NCI-H146 treated with DMSO at 0.1 percent for 48 hours (cell line): ENCODE measurements at regions not wholly inside any gene's neighbourhood (a gene's known extent, or its start where the extent isn't known, plus 50 kb on each side); places are given as distances from the start of the nearest gene placed in this dataset.

ENCODE experiments used
- DNase-seq: peaks from one replicate; lab custom pipeline; 2025; ENCODE audit not compliant: unreplicated experiment; lab: John Stamatoyannopoulos, UW

GRCh38 chr21:16071761-16072160 lies 342.0 kb downstream of the USP25 start:
- DNase-seq, result no peak

GRCh38 chr21:16072221-16072620 lies 342.4 kb downstream of the USP25 start:
- DNase-seq, result no peak

- DNase-seq, result no peak
Measured at GRCh38 chr21:16072737-16073136, 343.0 kb downstream of the USP25 start.

- DNase-seq, result no peak
Measured at GRCh38 chr21:16073586-16073985, 343.8 kb downstream of the USP25 start.

GRCh38 chr21:16074950-16075489 lies 345.2 kb downstream of the USP25 start:
- DNase-seq, result no peak

DNA sequence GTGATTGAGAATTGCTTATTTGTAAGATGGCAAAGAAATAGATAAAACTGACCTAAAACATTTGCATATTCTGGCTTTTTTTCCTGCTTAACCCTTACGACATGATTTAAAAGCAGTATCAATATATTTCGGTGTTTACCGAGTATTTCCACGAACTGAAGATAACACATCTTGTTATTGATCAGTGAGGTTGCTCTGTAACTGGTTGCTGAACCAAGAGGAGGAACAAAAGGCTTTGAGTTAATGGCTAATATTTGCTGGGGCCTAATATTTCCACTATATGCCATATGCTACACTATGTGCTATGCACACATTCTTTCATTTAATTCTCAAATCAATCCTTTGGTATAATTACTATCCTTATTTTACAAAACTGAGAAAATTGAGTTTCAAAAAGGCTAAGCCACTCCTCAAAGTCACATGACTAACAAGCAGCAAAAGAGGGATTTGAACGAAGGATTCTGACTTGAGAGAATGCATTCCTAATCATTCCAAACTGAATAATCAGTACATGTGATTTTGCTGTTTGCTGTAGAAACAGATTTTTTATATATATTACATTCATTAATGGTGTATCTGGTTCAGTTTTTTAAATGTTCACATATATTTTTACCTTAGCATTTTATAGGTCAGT lies 346.0 kb downstream of the USP25 start:
- no peak for DNase-seq

DNA sequence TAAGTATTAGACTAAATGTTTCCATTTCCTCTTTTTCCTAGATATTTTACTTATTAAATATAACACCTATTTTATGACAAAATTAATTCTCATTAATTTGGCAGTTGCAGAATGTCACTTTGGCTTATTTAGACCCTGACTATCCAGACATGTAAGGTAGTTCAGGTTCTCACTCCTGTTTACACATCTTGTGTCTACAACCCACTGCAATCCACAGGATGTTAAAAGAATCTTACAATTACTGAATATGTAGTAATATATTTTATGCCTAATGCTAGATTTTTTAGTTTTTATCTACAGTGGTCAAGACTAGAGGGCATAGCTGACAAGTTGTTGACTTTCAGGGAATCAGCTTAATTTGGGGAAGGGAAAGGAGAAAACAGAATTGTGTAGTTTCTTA lies 346.7 kb downstream of the USP25 start:
- no peak for DNase-seq

DNA sequence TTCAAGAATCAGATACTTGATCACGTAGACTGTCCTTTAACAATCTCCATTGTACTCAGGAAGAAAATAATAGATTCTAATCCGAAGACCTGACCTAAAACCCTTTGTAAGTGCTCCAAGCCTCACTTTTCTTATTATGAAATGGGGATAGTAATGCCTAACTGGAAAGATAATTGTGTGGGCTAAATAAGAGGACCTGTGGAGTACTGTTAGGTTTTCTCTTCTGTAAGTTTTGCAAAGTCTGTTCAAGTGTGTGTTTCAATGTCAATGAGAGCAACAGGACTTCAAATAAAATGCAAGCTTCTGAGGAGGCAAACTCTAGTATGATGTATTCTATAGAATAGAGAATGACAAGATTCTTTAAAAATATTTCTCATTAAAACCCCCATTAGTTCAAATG lies 348.6 kb downstream of the USP25 start:
- no peak for DNase-seq

DNA sequence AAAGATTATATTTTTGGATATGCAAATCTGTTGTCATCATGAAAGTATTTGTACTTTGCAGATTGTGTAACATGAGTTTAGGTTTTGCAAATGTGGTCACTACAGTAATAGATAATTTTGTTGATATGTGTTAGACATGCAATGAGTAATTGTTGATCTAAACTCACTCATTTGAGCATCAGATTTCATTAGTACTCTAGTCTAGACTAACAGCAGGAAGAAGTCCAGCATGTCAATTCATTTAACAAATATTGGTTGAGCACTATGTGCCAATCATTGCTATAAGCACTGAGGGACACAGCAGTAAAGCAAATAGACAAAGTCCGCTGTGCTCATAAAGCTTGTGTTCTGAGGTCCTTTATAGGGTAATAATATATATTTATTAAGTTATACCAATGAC lies 350.0 kb downstream of the USP25 start:
- no peak for DNase-seq

DNA sequence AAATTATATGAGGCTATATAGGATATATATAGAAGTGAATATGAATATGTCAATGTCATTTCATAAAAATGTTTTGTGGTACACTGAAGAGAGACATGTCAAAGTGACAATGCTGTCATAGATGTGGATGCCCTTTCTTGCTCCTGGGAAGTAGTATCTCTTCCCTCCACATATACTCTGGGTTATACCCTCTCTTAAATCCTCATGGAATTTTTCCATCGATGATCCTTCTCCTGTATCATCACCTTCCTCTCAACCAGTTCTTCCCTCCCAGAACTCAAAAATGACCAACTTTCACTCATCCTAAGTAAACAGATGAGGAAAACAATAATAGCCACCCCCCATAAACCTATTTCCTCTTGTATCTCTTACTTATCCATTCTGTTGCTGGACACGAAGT lies 351.5 kb downstream of the USP25 start:
- DNase-seq, result no peak

DNA sequence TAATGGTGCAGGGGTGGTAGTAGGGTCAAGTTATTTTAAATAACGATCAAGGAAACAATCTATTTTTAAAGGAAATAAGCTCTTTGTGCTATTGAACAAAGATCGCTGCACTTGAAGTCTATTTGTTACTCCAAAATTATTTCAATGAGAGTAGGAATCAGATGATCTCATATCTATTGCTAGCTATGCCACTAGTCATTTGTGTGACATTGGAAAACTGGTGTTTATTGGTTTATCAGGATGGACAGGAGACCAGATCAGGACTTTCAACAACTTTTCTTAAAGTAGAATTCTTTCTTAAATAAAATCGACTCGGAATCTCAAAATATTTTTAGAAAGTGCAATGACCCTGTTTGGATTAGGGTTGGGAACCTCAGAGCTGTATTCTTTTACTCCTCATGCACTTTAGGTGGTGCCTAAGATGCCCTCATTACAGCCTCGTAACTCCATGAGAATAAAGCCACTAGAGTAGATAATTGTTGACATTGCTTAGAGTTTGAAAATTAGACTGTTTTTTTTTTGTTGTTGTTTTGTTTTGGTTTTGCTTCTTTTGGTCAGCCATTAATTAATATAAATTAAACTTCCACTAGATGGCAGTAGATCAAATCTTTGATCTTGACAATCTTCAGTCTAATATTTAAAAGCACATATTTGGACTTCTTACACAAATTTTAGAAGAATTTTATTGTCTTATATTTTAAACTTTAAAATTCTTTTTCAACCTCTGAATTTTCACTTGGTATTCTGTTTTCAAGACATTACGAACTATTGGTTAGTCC lies 352.4 kb downstream of the USP25 start:
- no peak for DNase-seq

- DNase-seq, result no peak
Measured at GRCh38 chr21:16084776-16085364, 355.1 kb downstream of the USP25 start.

- no peak for DNase-seq
Measured at GRCh38 chr21:16085421-16085820, 355.6 kb downstream of the USP25 start.

- DNase-seq, result no peak
Measured at GRCh38 chr21:16086121-16086520, 356.3 kb downstream of the USP25 start.

- DNase-seq, result no peak
Measured at GRCh38 chr21:16086936-16087335, 357.2 kb downstream of the USP25 start.

DNA sequence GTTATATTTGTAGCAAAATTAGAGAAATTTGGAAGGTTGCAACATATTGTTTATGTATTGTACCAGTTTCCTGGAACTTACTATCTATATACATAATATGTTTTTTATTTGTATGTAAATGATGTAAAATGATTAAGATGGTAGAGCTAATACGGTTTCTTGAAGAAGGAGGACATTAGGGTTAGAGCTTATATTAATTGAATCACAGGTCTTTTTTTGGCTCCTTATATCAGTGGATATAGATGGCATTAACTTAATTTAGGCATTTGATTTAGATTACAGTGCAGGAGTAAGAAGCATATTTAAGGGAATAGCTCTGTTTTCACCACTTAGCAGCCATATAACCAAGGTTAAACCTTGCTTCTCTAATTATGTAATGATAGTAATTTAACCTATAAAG lies 357.7 kb downstream of the USP25 start:
- no peak for DNase-seq

- DNase-seq, result no peak
Measured at GRCh38 chr21:16088056-16088455, 358.3 kb downstream of the USP25 start.

DNA sequence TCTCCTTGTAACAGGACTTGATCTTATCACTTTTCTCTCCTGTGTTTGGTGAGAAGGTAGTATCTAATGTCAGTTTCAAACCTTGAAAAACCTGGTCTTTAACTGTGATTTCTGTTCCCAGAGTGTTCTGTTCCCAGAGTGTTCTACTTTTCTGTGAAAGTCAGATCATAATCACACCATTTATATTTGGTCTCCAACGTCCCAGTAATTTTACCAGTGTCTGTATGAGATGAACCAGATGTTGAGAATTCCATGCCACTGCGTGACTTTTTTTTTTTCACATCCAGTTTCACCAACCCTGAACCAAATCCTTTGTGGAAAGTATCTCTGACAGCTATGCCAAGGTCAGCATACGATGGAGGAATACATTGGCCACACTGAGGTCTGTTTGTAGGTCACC lies 365.2 kb downstream of the USP25 start:
- no peak for DNase-seq

GRCh38 chr21:16096988-16097387 lies 367.2 kb downstream of the USP25 start:
- no peak for DNase-seq

- no peak for DNase-seq
Measured at GRCh38 chr21:16102113-16102512, 372.3 kb downstream of the USP25 start.

- no peak for DNase-seq
Measured at GRCh38 chr21:16108561-16109075, 378.8 kb downstream of the USP25 start.
